Hematopoietic multipotent progenitor cell (in vitro differentiated cells): ENCODE measurements at regions not wholly inside any gene's neighbourhood (a gene's known extent, or its start where the extent isn't known, plus 50 kb on each side); places are given as distances from the start of the nearest gene placed in this dataset.
"Not testable (repeated sequence)": the region's sequence is repeated elsewhere in the genome, so short reads cannot be mapped to it uniquely, and the experiment has no call there.

Experiments
- DNase-seq, 3 donors: peaks; one replicate each; pipeline ENCODE4 v3.0.0-alpha.2; 2011 to 2015; ENCODE audit warnings: low read depth in 2 of 3, low spot score in 2 of 3

- DNase-seq, result no peak
Observed at GRCh38 chr18:59802031-59802430, 97.8 kb upstream of the PMAIP1 start.

GRCh38 chr18:59801576-59801975 lies 98.2 kb upstream of the PMAIP1 start:
- DNase-seq, result no peak

- DNase-seq, result no peak
Observed at GRCh38 chr18:59800897-59801296, 98.9 kb upstream of the PMAIP1 start.

- DNase-seq, result no peak
Observed at GRCh38 chr18:59799383-59800015, 100.3 kb upstream of the PMAIP1 start.

GRCh38 chr18:59795882-59796281 lies 98.7 kb upstream of the CCBE1 start:
- no peak for DNase-seq

GRCh38 chr18:59792353-59792752 lies 95.1 kb upstream of the CCBE1 start:
- DNase-seq, result no peak

- not testable (repeated sequence) for DNase-seq
Observed at GRCh38 chr18:59790346-59790936, 93.2 kb upstream of the CCBE1 start.

- DNase-seq, result no peak
Observed at GRCh38 chr18:59788791-59789106, 91.5 kb upstream of the CCBE1 start.

GRCh38 chr18:59787998-59788790 lies 91.0 kb upstream of the CCBE1 start:
- no peak for DNase-seq

GRCh38 chr18:59784694-59785093 lies 87.5 kb upstream of the CCBE1 start:
- DNase-seq, result no peak

GRCh38 chr18:59783138-59783537 lies 85.9 kb upstream of the CCBE1 start:
- DNase-seq, result peak in 2 of 3 donors; percentile 22 to 56

- DNase-seq, result no peak
Observed at GRCh38 chr18:59779979-59780378, 82.8 kb upstream of the CCBE1 start.

- DNase-seq, result no peak
Observed at GRCh38 chr18:59778434-59778833, 81.2 kb upstream of the CCBE1 start.

GRCh38 chr18:59777636-59778035 lies 80.4 kb upstream of the CCBE1 start:
- no peak for DNase-seq

GRCh38 chr18:59769129-59769865 lies 72.1 kb upstream of the CCBE1 start:
- no peak for DNase-seq

- no peak for DNase-seq
Observed at GRCh38 chr18:59768409-59768808, 71.2 kb upstream of the CCBE1 start.

GRCh38 chr18:59767732-59768131 lies 70.5 kb upstream of the CCBE1 start:
- no peak for DNase-seq

- no peak for DNase-seq
Observed at GRCh38 chr18:59765343-59765742, 68.1 kb upstream of the CCBE1 start.

GRCh38 chr18:59764281-59764680 lies 67.1 kb upstream of the CCBE1 start:
- DNase-seq, result no peak

- no peak for DNase-seq
Observed at GRCh38 chr18:59763541-59764136, 66.4 kb upstream of the CCBE1 start.
